HL-60 (cell line): ENCODE measurements at regions not wholly inside any gene's neighbourhood (a gene's known extent, or its start where the extent isn't known, plus 50 kb on each side); places are given as distances from the start of the nearest gene placed in this dataset.
A peak's percentile ranks its signal among the peaks of the same experiment; 100 is the strongest.

Experiments used
- DNase-seq, 2 experiments: peaks; one replicate each; pipeline ENCODE4 v3.0.0-alpha.2; 2010 to 2020; ENCODE audit warnings: low read depth in 1 of 2, low spot score in 1 of 2
- H3K27ac ChIP-seq: fragments of 250-450 bp; sonication (Bioruptor Pico); replicated peaks from 2 replicates; pipeline ENCODE4 v1.5.1; 2020; ENCODE audit warnings: mild to moderate bottlenecking, moderate library complexity
- H3K27me3 ChIP-seq: fragments of 250-450 bp; sonication (Bioruptor Pico); 2 replicates; pipeline ENCODE4 v1.5.1; 2021; ENCODE audit warnings: mild to moderate bottlenecking, moderate library complexity; ENCODE audit not compliant: insufficient read depth, poor library complexity, severe bottlenecking
- H3K4me3 ChIP-seq: replicated peaks from 2 replicates; pipeline ENCODE4 v1.5.1; 2011; ENCODE audit warnings: mild to moderate bottlenecking, control low read depth, low read length; ENCODE audit not compliant: insufficient read depth
- CTCF ChIP-seq: IDR thresholded peaks from one replicate; pipeline ENCODE4 v1.5.1; 2011; ENCODE audit warnings: low read length, control low read depth, inconsistent platforms; ENCODE audit not compliant: insufficient read depth
- GABPA ChIP-seq: IDR thresholded peaks from 2 replicates; pipeline ENCODE4 v1.6.1; 2012; ENCODE audit warnings: low read depth
- POLR2AphosphoS5 ChIP-seq: IDR thresholded peaks from 2 replicates; pipeline ENCODE4 v1.6.1; 2012; ENCODE audit warnings: low read depth
- REST ChIP-seq: IDR thresholded peaks from 2 replicates; pipeline ENCODE4 v1.6.1; 2012; ENCODE audit warnings: low read depth; ENCODE audit not compliant: insufficient replicate concordance
- SPI1 ChIP-seq: IDR thresholded peaks from 2 replicates; pipeline ENCODE4 v1.6.1; 2012; ENCODE audit warnings: low read depth, mild to moderate bottlenecking, borderline replicate concordance

- DNase-seq = peak in 1 of 2 experiments; percentile 16
- TF ChIP-seq POLR2AphosphoS5 = no peak
- no peak for TF ChIP-seq GABPA
- TF ChIP-seq REST = no peak
- Histone ChIP-seq H3K27me3 (no peaks in the 10 kb centered on the region), H3K27ac (peak overlapping the region; percentile 52), H3K4me3 (no peak overlapping the region)
These were observed 123.0 kb upstream of the AP1S2 start for GRCh38 chrX:15977644-15978043.

- Histone ChIP-seq H3K4me3 (no peak overlapping the region), H3K27ac (peak overlapping the region; percentile 52), H3K27me3 (no peaks in the 10 kb centered on the region)
- TF ChIP-seq GABPA (no peak), POLR2AphosphoS5 (no peak), SPI1 (no peak), REST (no peak), CTCF (no peak)
- peak in 1 of 2 experiments; percentile 41 for DNase-seq
These were observed 121.8 kb upstream of the AP1S2 start for GRCh38 chrX:15976396-15976795.

- Histone ChIP-seq H3K4me3 (no peak overlapping the region), H3K27me3 (no peaks in the 10 kb centered on the region), H3K27ac (no peak overlapping the region)
- DNase-seq = peak in 1 of 2 experiments; percentile 43
- TF ChIP-seq POLR2AphosphoS5 = no peak
- TF ChIP-seq CTCF = no peak
- TF ChIP-seq GABPA = no peak
These were observed 119.3 kb upstream of the AP1S2 start for GRCh38 chrX:15973946-15974345.

- Histone ChIP-seq H3K27ac (no peak overlapping the region), H3K27me3 (no peaks in the 10 kb centered on the region), H3K4me3 (no peak overlapping the region)
- TF ChIP-seq CTCF (peak; percentile 37), REST (no peak)
- peak; percentile 27 to 72 for DNase-seq
These were observed 118.7 kb upstream of the AP1S2 start for GRCh38 chrX:15973299-15973698.
